NCI-H2029 treated with DMSO at 0.1 percent for 48 hours (cell line): ENCODE measurements at regions not wholly inside any gene's neighbourhood (a gene's known extent, or its start where the extent isn't known, plus 50 kb on each side); places are given as distances from the start of the nearest gene placed in this dataset.
"Not testable (repeated sequence)": the region's sequence is repeated elsewhere in the genome, so short reads cannot be mapped to it uniquely, and the experiment has no call there.

Experiments
- DNase-seq: peaks from one replicate; lab custom pipeline; 2025; lab: John Stamatoyannopoulos, UW

GRCh38 chr10:65670087-65670486, 1255.7 kb upstream of the LRRTM3 start:
- no peak for DNase-seq

DNA sequence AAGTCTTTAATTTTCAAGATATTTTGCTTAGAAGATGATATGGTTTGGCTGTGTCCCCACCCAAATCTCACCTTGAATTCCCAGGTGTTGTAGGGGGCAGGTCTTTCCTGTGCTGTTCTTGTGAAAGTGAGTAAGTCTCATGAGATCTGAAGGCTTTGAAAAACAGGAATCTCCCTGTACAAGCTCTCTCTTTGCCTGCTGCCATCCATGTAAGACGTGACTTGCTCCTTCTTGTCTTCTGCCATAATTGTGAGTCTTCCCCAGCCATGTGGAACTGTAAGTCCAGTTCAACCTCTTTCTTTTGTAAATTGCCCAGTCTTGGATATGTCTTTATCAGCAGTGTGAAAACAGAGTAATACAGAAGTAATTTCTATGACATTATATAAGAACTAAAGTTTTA, 1255.2 kb upstream of the LRRTM3 start:
- not testable (repeated sequence) for DNase-seq

DNA sequence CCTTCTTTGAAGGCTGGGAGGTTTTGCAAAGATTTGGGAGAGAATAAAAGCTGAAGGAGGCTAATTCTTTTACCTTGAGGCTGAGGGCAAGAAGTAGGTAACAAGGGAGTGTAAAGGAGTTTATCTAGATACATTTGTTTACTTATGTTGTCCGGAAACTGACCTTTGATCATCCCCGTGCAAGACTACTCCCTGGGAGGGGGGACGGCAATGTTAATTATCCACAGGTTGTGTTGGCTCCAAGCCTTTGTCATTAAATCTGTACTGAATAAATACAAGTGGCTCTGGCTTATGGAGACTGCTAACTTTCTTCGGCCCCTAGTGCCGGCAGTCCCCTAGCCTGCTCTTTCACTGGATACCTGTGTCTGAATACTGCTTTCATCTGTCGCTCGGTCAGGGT, 1250.6 kb upstream of the LRRTM3 start:
- DNase-seq: no peak

DNA sequence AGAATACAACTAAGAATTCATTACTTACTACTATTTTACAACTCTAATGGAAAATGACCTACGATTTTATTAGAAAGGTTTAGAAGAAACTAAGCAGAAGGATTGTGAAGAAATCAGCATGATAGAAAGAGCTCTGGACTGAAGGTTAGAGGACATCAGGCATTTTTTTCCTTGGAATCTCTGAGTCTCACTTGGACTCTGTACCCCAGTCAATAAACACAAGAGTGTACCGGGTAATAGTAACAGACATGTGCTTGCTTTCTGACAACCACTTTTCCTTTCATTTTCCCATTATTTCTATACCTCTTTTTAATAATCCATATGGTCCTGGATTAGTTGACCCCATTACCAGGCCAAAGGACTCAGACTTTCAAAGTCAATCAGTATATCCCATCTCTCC, 1240.9 kb upstream of the LRRTM3 start:
- no peak for DNase-seq

DNA sequence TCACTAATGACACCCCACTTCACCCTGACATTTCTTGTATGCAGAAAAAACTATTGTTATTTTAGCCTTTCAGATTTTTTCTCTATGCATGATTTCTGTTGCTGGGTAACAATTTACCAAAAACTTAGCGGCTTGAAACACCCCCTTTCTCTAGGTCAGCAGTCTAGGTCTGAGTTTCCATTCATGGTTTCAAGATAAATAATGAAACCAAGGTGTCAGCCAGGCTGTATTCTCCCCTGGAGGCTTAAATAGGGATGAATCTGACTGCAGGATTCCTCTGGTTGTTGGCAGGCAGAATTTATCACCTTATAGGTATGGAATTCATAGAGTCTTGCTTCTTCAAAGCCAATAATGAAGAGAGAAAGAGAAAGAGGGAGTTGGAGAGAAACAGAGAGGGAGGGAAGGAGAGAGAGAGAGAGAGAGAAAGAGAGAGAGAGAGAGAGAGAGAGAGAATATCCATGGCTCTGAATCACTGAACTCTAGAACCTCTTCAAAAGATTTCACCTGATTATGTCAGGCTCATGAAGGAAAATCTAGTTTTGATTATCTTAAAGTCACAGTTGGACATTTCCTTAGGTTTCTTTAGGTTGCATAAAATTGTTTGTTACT, 1224.6 kb upstream of the LRRTM3 start:
- no peak for DNase-seq

- no peak for DNase-seq
Observed at GRCh38 chr10:65708057-65708456, 1217.8 kb upstream of the LRRTM3 start.

GRCh38 chr10:65710306-65710705, 1215.5 kb upstream of the LRRTM3 start:
- DNase-seq: no peak

- DNase-seq: no peak
Observed at GRCh38 chr10:65719790-65720189, 1206.0 kb upstream of the LRRTM3 start.

- DNase-seq: no peak
Observed at GRCh38 chr10:65720901-65721300, 1204.9 kb upstream of the LRRTM3 start.

- DNase-seq: no peak
Observed at GRCh38 chr10:65723525-65723924, 1202.3 kb upstream of the LRRTM3 start.

GRCh38 chr10:65735382-65735781, 1190.5 kb upstream of the LRRTM3 start:
- DNase-seq: no peak

- DNase-seq: no peak
Observed at GRCh38 chr10:65742906-65743305, 1182.9 kb upstream of the LRRTM3 start.

DNA sequence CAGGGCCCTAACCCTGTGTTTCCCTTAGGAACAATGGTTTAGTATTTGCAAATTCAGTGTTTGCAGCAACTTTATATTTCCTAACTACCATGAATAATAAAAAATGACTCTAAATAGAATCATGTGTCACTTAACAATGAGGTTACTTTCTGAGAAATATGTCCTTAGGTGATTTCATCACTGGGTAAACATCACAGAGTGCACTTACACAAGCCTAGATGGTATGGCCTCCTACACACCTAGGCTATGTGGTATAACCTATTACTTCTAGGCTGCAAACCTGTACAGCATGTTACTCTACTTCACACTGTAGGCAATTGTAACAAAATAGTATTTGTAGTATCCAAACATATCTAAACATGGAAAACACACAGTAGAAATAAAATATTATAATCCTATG, 1174.6 kb upstream of the LRRTM3 start:
- no peak for DNase-seq

- no peak for DNase-seq
Observed at GRCh38 chr10:65751896-65752295, 1173.9 kb upstream of the LRRTM3 start.

DNA sequence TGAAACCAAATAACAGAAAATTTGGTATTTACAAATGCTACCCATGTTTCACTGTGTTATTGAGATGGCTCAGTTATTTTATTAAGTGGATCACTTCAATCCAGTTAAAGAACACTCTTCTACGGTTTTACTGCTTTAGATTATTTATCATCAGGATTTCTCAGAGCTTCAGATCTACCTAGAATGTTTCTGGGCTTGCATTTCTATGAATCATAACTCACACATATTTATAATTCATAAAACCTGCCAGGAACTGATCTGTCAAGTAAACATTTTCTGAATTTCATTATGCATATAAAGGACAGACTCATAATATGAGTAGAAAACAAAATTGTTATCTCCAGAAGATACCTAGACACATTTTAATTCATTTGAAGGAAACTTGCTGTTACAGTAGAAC, 1172.3 kb upstream of the LRRTM3 start:
- no peak for DNase-seq

- no peak for DNase-seq
Observed at GRCh38 chr10:65754112-65754511, 1171.7 kb upstream of the LRRTM3 start.

DNA sequence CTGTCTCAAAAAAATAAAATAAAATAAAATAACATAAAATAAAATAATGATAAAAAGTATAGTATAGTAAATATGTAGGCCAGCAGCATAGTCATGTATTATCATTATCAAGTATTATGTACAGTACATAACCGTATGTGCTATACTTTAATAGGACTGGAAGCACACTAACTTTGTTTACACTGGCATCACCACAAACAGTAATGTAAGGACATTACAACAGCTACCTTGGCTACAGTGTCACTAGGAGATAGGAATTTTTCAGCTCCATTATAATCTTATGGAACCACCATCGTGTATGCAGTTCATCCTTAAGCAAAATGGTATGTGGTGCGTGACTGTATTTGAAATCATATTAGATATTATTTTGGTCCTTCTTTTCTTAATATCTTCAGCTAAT, 1163.5 kb upstream of the LRRTM3 start:
- DNase-seq: no peak

DNA sequence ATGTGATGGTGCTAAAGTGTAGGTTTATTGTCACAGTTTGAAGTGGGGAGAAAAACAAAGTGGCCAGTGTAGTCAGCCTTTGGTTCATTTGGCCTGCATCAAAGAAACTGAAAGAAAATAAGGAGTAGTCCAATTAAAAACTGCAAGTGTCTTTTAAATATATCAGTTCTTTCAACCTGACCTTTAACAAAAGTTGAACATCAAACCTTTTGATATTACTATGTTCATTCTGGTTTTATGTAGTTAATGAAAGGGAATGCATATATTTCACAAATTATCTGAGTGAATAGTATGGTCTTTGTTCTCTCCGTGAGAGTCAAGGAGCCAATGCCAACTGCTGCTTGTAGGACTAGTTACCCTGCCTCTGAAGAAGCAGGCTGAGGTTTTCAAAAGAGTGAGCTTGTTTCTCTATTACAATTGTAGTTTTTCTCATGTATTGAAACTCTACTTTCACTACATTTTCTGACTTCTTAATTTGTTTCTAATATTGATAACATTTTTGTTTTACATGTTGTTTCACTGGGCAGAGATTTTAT, 1160.8 kb upstream of the LRRTM3 start:
- no peak for DNase-seq

DNA sequence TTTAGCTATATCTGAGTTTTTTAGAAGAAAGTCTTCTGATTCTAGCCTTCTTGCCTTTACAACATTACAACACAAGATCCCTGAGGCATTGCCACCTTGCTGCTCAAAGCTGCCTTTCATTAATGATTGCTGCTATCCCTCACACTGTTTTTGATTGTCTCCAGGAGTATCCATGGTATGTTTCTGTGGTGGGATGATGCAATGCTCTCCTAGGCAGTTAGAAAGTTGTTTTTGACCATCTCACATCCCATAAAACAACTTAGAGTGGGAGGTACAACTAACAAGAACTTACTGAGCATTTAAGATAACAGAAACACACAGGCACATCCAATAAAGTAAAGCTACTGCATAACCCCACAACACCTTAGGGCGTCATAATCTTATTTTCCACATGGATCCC, 1156.0 kb upstream of the LRRTM3 start:
- no peak for DNase-seq

- no peak for DNase-seq
Observed at GRCh38 chr10:65778753-65779152, 1147.1 kb upstream of the LRRTM3 start.

GRCh38 chr10:65779985-65780384, 1145.9 kb upstream of the LRRTM3 start:
- no peak for DNase-seq

DNA sequence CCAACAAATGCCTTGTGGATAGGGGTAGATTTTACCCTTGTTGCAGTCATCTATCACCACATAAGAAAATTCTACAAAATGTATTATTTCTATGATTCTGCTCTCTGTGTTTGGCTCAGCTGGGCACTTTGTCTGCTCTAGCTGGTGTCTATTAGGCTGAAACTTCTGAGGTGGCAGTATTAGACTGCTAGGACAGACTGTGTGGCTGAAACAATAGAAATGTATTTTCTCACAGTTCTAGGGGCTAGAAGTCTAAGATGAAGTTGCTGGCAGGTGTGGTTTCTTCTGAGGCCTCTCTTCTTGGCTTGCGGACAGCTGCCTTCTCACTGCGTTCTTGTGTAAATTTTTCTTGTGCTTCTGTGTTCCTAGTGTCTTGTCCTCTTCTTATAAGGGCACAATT, 1139.6 kb upstream of the LRRTM3 start:
- DNase-seq: no peak

- no peak for DNase-seq
Observed at GRCh38 chr10:65787571-65787970, 1138.3 kb upstream of the LRRTM3 start.

DNA sequence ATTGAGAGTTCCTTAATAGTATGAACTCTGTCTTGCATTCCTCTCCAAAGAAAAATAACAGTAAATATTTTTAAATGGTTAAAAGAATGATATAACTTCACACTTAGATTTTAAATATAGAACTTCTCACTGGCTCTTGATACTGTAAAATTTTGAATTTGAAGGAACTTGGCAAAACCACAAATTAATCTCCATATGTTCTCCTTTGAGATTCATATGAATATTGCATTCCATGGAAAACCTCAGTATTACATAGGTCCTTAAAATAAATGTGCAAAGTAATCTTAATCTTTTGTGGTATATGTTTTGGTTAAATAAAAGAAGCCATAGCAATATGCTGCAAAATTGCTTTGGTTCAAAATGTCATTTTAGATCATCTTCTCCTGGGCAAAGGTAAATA, 1137.6 kb upstream of the LRRTM3 start:
- no peak for DNase-seq
